Occipital lobe (tissue), 1 donor: ENCODE measurements at regions not wholly inside any gene's neighbourhood (a gene's known extent, or its start where the extent isn't known, plus 50 kb on each side); places are given as distances from the start of the nearest gene placed in this dataset.

Experiments
- DNase-seq: peaks from one replicate; lab custom pipeline; 2025; lab: John Stamatoyannopoulos, UW

DNA sequence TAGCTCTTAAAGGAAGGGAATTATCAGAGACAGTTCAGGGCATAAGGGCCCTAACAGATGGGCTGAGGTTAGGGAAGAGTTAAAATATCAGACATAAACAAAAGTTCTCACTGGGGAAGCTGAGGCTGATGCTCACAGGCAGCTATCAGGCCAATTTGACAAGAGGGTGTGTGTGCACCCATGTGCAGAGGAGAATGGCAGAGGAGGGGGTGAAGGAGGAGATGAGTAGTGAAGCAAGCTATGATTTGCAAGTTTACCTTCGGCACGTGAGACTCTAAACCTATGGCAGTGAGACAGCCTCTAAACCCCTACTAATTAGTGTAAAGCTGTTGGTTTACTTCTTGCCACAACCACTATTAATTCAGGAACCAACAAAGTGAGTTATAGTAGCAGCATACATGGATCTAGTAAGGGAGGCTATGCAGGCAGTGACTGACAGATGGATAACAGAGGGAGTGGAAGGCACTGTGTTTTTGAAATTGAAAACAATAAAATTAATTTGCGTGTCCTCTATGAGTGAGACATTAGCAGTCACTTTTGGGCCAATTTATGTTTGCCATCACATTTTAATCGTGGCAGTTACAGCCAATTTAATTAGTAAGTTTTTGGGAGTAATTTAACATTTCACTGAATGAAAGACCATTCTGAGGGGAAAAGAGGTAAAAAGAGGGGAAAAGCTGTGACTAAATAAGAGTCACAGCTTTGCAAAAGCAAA lies 99.6 kb upstream of the HTR2A start:
- DNase-seq: no peak

DNA sequence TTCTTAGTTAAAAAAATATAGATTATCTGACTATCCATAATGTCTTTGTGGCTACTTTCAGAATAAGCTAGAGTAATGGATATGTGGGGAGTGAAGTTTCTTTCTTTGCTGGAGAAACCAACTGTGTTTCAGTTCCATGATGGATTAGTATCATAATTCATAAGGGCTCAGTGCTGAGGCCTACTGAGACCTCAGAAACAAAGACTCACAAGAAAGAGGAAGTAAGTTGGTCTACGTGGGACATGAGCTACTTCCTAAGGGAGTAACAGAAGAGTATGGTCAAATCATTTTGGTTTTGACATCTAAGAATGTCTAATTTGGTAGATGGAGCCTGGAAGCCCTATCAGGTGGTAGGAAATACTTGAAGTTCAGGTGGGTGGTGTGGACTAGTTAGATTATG lies 99.0 kb upstream of the HTR2A start:
- DNase-seq: no peak

DNA sequence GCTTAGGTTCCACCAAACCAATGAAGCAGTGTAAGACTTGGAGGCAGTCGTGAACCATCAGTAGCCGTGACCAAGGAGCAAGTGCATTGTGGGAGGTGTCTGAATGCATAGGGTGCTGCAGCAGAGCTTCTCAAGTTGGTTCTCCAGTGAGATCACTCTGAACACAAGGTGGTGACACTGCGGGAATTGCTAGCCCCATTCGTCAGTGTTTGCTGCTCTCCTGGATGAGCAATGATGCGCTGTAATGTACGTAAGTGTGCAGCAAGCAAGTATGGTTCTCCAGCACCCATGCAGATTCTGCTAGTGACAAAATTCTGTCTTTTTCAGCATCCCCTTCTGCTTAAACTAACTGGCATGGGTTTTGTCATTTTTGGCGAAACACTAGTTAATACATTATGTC lies 97.6 kb upstream of the HTR2A start:
- no peak for DNase-seq

DNA sequence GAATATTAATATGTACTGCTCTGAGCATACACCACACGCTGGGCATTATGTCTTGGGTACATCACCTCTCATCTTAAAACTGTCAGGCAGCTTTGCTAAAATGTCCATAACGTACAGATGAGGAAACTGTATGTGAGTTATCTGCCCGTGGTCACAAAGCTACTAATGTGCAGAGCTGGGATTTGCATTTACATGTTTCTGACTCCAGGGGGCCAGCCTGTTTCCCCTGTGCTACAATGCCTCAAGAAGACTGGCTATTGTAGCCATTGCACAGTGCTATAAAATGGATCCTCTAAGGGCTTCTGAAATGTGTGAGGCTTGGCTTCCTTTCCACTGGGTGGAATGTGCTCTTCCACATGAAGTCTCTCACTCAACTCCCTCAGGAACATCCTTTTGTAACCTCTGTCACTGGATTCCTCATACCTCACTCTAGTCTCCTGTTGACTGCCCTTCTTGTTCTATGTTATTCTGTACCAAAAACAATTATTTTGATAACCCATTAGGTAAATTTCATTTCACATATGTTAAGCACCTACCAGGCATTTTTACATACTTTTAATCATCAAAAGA lies 95.6 kb upstream of the HTR2A start:
- no peak for DNase-seq

DNA sequence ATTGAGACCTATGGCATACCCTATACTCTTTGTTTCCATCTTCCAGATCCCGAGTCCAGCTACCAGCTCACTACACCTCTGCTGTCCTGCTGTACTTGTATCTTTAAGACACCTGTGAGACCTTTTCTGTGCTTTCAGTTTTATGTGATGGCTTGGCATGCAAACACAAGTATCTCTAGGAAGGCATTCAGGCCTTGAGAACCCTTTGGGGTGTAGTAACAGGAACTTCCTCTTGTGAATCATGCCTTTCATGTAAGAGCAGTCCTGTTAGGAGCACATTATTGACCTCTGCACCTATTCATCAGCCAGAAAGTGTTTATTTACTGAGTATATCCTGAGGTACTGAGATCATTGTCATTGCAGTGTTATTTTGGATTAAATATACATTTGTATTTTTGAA lies 87.0 kb upstream of the HTR2A start:
- DNase-seq: no peak

DNA sequence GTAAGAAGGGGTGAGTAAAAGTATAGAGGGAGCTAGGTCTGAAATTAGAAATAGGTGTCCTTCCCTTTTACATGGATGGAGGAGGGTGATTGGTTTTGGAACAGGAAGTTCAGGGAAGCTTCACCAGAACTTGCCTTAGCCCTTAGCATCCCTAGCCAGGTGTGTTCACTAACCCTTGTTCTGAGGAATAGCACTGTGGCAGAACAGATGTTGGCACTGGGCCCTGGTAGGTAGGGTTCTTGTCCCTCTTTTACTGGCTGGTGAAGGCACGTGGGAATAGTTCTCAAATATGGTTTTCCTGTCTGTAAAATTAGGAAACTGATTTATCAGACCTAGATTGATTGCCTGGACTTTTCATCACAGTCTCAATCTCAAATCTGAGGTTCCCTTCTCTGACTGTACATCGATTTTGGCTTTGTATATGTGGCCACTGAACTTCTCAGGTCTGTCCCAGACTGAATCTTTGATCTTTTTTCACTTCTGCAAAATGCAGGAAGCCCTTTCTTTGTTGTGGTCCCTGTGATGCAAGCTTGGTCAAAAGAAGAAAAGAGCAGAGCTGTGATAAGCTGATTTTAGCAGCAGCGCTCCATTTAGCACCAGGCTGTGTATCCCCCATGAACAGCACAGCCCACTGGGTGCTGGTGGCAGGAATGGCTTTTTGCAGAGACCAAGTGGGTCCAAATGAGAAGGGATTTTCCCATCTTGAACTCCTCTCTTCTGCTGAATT lies 86.2 kb upstream of the HTR2A start:
- no peak for DNase-seq

DNA sequence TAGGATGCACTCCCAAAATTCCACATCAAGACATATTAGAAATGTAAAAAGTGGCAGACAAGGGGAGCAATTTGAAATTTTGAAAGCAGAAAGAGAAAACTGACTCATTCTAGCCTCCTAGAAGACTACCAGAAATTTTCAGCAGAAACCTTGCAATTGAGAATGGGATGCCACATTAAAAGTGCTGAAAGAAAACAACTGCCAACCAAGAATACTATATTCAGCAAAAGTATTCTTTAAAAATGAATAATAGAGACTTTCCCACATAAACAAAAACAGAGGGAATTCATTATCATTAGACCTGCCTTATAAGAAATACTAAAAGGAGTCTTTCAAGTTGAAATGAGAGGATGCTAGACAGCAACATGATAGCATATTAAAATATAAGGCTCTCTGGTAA lies 78.3 kb upstream of the HTR2A start:
- no peak for DNase-seq

DNA sequence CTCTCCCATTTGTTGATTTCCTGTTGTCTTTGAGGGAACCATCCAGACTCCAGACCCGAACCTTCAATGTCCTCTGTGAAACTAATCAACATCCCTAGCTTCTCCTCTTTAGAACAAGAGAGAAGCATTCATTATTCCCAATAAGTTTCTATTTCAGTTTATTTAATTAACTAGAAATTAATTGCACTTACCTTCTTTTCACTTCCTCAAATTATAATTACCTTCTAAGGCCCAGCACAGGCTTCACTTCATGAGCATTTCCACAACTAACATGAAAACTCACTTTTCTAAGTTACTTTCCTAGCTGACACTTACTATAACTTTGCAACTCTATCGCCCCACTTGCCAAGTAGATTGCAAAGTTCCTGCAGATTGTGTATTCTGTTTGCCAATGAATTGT lies 71.6 kb upstream of the HTR2A start:
- DNase-seq: no peak

DNA sequence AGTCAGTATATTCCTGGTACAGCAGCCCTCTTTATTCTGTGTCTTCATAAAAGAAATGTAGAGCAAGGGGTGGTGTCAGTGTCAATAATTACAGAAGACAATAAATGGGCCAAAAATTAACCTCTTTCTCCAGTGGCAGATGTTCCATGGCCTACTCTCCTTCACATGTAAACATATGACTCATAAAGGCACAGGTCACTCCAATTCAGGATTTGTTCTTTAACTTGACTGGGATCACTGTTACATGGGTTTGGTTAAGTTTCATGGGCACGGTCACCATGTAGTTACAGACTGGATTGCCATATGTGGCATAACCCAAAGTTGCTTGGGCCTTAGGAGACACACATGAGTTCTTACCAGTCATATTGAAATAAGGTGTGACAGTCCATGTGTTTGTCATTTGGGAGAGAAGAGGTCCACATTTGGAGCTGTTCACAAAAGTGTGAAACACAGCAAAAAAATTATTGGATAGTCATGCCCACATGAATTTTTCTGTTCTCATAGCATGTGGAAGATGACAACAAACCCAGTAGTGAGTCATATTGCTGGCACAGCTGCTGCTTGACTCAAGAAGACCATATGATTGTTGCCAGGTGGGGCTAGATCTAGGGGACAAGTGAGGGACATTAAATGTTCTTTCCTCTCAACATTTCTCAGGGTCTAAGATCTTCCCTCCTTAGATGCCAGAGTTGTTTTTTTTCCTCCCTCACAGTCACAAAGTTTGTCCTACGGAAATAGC lies 68.1 kb upstream of the HTR2A start:
- DNase-seq: no peak

DNA sequence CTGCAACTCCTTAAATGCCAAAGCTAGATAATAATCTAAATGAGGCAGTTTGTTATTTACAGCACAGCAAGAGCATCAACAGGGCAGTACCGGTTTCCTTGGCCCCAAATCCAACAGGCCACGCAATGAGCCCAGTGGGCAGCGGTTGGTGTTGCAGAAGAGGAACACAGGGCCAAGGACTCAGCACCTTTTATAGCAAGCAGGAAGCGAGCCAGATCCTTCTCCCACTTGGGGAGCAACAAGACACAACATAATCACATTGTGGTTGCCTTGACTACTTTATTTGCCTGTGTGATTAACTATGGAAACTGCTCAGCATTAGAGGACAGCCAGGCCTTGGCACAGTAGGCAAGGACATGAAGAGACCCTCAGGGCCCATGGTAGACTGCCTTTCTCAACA lies 67.1 kb upstream of the HTR2A start:
- DNase-seq: no peak

DNA sequence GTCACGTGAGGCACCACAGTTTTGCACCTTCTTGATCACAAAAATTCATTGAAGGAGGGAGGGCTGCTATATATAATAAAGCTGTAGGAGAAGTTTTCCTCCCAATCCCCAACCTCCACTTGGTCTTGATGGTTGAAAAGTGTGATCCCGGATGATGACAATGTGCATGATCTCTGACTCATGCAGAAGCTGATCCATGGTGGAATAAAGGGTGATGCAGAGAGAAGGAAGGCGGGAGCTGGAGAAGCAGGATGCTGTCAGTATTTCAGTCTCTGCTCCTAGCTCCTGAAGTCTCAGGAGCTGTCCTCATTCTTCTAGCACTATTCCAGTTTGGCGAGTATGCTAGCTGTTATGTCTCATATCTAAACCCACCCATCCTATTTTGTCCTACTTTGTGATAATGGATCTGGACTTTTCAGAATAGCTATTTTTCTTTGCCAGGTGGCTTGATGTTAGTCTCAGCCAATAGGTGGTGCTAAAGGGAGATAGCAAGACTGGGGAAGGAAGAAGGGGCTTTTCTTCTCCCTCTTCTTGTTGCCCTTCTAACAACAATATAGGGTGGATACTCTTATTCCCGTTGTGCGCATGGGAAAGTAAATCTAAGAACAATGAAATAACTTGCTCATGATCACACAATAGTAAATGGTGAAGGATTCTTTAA lies 65.6 kb upstream of the HTR2A start:
- no peak for DNase-seq

DNA sequence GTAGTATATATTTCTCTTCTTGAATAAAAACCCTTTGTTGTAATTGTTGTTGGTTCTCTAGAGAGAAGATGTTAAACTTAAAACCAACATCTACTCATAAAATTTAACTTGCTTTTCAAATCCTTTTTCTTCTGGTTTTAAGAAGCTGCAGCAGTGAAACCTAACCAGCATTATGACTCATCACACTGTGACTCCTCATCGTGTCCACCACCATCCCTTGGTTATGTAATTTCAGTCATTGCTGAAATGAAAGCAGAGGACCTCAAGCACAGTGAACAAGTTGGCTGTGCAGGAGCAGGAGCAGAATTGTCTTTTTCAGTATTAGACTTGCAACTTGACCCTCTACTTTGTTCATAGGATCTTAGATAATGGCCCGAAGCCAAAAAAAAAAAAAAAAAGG lies 64.9 kb upstream of the HTR2A start:
- DNase-seq: peak; percentile 10

DNA sequence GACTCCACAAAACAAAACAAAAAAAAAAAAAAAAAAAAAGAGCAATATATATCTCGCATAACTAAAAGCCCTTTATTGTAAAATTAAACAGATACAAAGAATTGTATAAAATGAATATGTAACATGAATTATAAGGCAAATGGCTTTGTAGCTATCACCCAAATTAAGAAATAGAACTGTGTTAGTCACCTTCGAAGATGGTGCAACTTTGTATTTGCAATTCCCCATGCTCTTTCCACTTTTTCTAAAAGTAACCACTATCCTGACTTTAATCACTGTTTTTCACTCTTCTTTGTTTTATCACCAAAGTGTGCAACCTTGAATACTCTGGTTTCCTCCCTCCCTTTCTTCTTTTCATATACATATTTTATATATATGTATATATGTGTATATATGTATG lies 57.1 kb upstream of the HTR2A start:
- DNase-seq: no peak

DNA sequence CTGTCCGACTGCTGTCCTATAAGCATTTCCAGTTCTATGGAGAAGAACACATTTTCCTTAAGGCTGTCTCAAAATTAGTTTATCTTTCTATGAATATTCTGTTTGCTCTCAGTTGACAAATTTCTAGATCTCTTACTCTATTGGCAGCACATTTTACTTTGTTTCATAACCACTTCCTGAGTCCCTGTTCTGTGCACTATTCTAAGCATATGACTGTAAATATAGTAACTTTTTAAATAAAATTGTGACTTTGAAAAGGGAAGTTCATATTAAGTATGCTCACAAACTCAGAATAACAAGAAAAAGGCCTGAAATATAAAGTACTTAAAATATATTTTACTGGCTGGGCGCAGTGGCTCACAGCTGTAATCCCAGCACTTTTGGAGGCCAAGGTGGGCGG lies 56.5 kb upstream of the HTR2A start:
- no peak for DNase-seq

DNA sequence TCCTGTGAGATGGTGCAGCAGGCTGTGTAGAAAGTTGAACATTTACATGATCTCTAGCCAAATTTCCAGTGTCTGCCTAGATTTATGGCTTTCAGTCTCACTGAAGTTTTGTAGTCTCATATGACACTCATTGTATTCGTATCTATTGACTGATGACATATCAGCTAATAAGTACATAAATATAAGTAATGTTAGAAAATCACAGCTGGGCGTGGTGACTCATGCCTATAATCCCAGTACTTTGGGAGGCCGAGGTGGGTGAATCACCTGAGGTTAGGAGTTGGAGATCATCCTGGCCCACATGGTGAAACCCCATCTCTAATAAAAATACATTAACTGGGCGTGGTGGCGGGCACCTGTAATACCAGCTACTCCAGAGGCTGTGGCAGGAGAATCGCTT lies 54.7 kb upstream of the HTR2A start:
- no peak for DNase-seq

DNA sequence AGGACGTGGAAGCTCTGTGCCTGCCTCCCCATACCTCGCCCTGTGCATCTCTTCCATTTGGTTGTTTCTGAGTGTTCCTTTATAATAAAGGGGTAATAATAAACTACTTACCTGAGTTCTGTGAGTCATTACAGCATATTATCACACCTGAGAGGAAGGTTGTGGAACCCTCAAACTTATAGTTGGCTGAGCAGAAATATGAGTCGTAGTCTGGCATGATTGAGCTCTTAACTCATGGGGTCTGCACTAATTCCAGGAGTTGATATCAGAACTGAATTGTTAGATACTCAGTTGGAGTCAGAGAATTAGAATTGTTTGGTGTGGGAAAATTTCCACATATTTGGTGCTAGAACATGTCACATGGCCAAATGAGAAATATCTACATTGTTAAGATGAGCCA lies 52.4 kb upstream of the HTR2A start:
- no peak for DNase-seq

DNA sequence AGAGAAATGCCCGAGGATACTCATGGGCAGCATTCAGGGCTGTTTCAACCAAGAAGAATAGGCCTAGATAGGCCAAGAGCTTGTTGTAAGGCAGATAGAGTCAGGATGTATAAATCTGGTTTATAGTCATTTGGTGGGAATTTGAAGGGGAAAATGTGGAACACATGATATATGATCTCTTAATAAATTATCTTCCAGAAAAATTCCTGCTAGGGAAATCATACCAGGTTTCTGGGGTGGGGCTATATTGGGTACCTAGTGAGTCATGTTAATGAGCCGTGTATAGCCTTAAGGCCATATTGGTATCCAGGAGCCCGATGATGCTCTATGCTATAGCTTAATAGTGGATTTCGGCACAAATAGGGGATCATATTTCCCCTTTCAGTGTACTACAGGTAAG lies 51.5 kb upstream of the HTR2A start:
- DNase-seq: no peak

DNA sequence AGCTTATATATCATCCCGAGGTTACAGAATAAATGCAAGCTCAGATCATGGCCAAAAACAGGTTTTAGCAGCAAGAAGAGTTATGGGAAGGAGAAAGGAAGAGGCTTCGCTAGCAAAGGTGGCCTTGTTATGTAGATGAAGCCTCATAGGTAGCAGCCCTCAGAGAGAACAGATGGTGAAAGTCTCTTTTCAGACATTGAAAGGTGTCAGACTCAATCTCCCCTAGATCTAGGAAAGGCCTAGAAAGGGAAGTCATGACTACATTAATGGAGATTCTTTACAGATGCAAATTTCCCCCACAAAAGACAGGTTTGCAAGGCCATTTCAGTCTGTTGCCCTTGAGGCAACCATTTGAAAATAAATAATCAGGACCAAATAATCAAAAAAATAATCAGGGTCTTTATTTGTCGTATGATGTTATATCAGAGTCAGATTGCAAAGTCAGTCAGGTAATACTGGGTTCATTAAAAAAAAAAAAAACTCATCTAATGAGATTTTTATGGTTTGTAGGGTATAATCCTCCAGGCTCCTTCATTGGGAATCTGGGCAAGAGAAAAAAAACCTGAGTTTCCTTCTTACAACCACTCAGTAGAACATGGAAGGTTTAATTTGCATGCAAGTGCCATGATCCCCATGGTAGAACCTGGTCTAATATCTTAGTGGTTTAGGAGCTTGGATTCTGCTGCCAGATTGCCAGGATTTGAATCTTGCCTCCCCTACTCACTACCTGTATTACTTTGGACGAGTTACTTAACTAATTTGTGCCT lies 50.8 kb upstream of the HTR2A start:
- no peak for DNase-seq
